ENCODE measurements at regions not wholly inside any gene's neighbourhood (a gene's known extent, or its start where the extent isn't known, plus 50 kb on each side); places are given as distances from the start of the nearest gene placed in this dataset.

GRCh38 chr1:84090447-84091245 is 53.4 kb upstream of the PRKACB start:
- no peak for DNase-seq

- DNase-seq, result no peak
These were observed 54.2 kb upstream of the PRKACB start for GRCh38 chr1:84089867-84090266.

GRCh38 chr1:84089465-84089864 is 54.6 kb upstream of the PRKACB start:
- peak; percentile 82 for DNase-seq

GRCh38 chr1:84086616-84087015 is 57.5 kb upstream of the PRKACB start:
- no peak for DNase-seq

GRCh38 chr1:84086189-84086588 is 57.9 kb upstream of the PRKACB start:
- no peak for DNase-seq

- no peak for DNase-seq
These were observed 60.8 kb upstream of the PRKACB start for GRCh38 chr1:84083307-84083706.

GRCh38 chr1:84078842-84079202 is 65.2 kb upstream of the PRKACB start:
- DNase-seq, result no peak

- peak; percentile 58 for DNase-seq
These were observed 65.8 kb upstream of the PRKACB start for GRCh38 chr1:84078108-84078841.

- peak; percentile 83 for DNase-seq
These were observed 66.5 kb upstream of the PRKACB start for GRCh38 chr1:84077476-84078107.

GRCh38 chr1:84073266-84073665 is 70.8 kb upstream of the PRKACB start:
- DNase-seq, result peak; percentile 69

GRCh38 chr1:84069236-84069845 is 70.4 kb upstream of the TTLL7 start:
- no peak for DNase-seq

GRCh38 chr1:84062496-84062895 is 63.6 kb upstream of the TTLL7 start:
- no peak for DNase-seq

- no peak for DNase-seq
These were observed 62.4 kb upstream of the TTLL7 start for GRCh38 chr1:84061336-84061735.

- DNase-seq, result no peak
These were observed 61.8 kb upstream of the TTLL7 start for GRCh38 chr1:84060781-84061180.

- DNase-seq, result no peak
These were observed 49.9 kb upstream of the TTLL7 start for GRCh38 chr1:84048820-84049219.

All from fibroblast of skin of back (primary cell).